RPMI7951 (cell line): ENCODE measurements at regions not wholly inside any gene's neighbourhood (a gene's known extent, or its start where the extent isn't known, plus 50 kb on each side); places are given as distances from the start of the nearest gene placed in this dataset.
A peak's percentile ranks its signal among the peaks of the same experiment; 100 is the strongest.

Experiments
- DNase-seq: peaks from one replicate; pipeline ENCODE4 v3.0.0-alpha.2; 2012; ENCODE audit warnings: low read depth

DNA sequence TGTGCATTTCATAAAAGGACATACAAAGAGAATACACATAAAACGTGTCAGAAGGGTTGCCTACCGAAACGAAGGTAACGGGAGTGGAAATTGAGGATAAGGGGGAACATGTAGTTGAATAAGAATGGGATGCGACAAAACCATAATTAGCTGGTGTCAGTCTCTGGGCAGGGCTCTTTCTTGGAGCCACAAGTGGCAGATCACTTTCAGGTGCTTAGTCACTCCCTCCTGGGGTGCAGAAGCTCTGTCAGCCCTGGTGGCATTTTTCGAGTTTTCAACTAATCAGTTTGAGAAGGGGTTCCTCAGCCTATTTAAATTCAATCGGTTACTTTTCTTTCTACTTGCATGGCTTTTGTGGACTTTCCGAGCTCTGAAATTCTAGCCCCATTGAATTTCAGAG lies 133.9 kb upstream of the IGSF21 start:
- DNase-seq = no peak

DNA sequence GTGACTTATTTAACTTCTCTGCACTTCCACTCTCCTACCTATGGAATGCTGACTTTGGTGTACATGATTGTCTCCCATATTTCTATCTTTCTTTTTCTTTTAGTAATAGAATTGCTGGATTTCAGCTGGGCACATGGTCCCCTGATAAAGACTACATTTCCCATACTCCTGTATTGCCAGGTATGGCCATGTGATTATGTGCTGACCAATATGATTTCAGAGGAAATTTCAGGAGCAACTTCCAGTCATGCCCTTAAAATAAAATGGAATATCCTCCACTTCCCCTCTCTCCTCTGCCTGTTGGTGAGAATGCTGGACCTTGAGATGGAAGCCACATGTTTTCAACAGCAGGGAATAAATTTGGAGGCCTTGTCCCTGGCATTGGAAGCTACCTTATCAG lies 130.7 kb upstream of the IGSF21 start:
- DNase-seq = no peak

DNA sequence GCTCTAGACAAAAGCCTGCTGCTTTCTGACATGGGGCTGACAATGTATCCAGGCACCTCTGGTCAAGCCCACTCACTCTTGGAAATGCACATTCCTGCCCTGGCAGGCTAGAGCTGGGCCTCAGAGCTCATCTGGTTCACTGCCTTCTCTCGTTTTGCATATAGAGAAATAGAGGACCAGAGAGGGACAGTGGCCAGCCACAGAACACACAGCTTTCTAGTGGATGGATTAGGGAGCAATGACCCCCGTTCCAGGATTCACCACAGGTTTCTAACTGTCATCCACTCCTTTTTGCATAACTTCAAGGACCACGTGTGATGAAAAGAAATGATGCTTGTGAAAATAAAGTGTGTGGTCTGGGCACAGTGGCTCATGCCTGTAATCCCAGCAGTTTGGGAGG lies 129.6 kb upstream of the IGSF21 start:
- no peak for DNase-seq

DNA sequence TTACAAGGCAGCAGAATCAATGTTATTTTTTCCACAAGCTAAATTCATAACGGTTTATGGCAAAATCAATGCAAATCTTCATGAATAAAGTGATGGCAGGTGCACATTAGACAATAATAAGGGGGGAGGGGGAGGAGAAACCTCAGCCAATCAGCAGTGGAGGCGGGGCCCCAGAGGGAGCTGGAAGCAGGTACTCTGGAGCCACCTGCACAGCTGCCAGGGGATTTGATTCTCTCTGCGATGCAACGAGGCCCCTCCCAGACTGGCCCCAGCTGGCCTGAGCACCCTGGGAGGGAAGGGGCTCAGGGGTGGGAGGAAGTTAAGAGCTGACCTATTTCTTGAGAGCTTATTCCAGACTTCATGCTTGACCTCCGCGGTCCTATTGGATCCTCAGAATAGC lies 127.8 kb upstream of the IGSF21 start:
- no peak for DNase-seq

DNA sequence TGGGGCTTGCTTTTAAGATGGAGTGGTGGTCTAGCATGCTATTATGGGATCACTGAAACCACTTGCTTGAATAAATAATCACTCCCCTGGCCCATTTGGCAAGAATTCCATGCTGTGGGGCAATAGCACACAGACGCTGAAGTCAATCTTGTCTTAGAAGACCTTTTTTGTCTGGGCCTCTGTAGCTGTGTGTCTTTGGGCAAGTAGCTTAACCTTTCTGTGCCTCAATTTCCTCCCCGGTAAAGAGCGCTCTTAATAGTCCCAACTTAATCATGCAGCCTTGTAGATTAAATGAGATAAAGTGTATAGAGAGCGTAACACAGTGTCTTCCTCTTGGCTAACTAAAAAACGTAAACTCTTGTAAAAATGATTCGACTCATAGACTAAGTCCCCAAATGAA lies 125.4 kb upstream of the IGSF21 start:
- no peak for DNase-seq

DNA sequence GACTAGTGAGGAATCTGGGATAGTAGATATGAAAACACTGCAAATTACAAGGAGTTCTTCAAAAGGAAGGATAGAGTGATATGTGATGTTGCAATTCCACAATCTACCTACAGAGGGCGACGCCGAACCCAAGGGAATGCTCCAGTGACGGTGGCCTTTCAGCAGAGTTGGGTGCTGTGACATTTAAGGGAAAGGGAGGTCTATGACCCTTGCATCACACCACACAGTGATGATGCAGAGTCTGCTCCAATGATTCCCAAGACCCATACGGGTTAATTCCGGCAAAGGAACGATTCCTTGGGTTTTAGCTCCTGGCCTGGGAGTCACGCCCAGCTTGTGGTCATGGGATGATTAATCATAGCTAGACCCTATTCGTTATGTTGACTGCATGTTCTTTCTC lies 123.0 kb upstream of the IGSF21 start:
- DNase-seq = peak; percentile 28

- no peak for DNase-seq
These were observed 121.4 kb upstream of the IGSF21 start for GRCh38 chr1:17986156-17986555.

DNA sequence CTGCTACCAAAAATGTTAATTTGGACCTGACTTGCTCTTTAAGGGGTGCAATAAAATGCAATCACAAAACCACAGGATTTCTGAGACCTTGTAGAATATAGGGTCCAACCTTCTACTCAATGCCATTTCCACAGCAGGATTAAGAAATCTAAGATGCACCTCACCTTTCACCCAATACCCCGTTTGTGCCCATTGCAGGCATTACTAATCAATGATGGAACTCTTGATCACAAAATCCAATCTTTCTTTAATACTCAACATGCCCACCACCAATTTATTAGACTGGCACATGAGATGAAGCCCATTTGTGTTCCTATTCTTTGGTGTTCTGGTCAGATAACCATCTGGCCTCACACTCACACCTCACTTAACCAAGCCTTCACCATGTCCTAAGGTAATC lies 117.2 kb upstream of the IGSF21 start:
- DNase-seq = no peak

GRCh38 chr1:17991996-17992395 lies 115.6 kb upstream of the IGSF21 start:
- no peak for DNase-seq

DNA sequence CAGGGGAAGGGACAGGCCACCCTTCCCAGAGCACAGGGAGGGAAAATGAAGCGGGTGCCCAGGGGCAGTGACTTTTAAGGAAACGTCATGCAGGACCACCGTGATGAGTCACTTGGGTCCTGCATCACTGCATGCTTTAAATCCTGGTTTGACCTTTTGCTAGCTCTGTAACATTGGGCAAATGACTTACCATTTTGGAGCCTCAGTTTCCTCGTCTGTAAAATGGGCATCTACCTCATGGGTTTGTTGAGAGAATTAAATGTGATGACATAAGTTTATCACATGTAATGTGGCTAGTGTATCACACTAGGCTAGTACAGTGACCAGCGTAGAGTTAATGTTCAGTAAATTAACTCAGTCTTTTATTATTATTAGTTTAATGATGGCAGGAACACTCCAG lies 114.8 kb upstream of the IGSF21 start:
- DNase-seq = no peak

DNA sequence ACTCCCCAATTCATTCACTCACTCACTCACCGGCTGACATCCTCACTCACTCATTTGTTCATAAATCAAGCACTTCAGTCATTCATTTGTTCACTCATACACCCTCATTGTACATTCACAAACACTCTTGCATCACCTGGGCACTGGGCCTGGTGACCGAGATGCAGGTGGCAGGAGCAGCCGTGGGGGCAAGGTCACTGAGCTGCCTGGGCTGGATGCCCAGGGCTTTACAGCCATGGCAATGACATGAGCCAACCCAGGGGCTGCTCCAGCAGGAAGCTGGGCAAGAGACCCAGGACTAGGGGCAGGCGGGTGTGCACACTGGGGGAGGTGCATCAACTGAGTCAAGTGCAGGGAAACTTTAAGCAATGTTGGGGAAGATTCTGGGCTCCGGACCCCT lies 113.6 kb upstream of the IGSF21 start:
- DNase-seq = no peak

- DNase-seq = no peak
These were observed 112.1 kb upstream of the IGSF21 start for GRCh38 chr1:17995480-17995879.

GRCh38 chr1:17998889-17999288 lies 108.7 kb upstream of the IGSF21 start:
- DNase-seq = peak; percentile 21

DNA sequence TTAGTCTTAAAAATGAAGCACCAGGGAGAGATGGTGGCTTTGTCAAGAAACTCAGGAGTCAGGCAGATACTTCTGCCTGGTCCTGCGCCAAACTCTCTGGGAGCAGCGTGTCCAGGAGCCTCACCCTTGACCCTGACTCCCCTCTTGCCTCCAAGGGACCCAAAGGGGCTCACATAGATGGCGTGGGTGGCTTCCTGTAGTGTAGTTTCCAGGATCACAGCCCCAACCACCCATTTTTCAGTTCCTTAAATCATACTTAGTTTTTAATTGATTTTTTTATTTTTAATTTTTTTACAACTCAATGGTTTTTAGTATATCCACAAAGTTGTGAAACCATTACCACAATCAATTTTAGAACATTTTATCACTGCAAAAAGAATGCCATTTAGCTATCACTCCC lies 107.7 kb upstream of the IGSF21 start:
- DNase-seq = no peak

DNA sequence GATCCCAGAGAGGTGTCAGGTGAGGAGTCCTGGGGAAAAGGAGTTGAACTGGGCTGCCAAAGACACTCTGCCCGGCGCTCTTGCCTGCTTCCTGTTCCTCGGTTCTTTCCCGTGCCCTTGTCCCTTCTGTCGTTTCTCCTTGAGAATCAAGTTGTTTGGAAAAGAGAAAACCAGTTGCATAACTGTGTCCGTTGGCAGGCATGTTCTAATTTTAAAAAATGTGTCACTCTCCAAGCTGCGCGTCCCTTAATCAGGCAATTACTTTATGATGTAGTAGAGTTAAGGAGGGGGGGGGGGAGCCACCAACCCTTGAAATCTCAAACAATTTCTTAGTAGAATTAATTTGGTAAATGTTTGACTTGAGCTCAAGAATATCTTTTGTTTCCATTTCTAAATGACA lies 105.9 kb upstream of the IGSF21 start:
- DNase-seq = no peak

DNA sequence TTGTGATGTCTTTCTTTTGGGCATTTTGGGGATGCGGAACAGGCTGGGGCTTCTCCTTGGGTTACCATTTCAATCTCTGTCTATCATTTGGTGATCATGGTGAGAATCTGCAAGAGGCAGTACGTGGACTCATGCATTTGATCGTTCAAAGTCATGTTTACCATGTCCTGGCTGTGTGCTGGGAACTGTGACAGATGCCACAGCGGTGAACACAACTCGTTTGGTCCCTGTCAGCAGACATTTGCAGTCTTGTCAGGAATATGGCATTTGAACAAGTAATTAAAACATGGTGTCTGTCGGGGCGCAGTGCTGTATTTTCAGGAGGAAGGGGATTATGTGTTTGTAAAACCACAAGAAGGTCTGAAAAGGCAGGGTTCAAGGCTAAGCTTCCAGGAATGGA lies 103.3 kb upstream of the IGSF21 start:
- no peak for DNase-seq

DNA sequence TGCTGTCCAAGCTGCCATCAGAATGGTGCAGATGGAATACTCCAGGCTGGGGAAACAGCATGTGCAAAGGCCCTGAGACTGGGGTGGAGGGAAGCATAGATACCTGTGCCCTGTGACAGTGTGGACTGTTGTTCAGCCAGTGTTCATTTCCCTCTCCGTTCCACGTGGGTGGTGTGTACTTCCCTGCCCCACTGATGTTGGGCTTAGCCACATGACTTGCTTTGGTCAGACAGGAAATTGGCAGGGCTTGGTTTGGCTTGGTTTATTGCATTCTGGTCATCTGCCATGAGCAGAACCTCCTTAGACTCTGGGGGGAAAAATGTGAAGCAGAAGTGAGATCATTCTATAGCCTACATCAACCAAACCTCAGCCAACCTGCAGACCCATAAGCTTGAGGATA lies 102.4 kb upstream of the IGSF21 start:
- no peak for DNase-seq

DNA sequence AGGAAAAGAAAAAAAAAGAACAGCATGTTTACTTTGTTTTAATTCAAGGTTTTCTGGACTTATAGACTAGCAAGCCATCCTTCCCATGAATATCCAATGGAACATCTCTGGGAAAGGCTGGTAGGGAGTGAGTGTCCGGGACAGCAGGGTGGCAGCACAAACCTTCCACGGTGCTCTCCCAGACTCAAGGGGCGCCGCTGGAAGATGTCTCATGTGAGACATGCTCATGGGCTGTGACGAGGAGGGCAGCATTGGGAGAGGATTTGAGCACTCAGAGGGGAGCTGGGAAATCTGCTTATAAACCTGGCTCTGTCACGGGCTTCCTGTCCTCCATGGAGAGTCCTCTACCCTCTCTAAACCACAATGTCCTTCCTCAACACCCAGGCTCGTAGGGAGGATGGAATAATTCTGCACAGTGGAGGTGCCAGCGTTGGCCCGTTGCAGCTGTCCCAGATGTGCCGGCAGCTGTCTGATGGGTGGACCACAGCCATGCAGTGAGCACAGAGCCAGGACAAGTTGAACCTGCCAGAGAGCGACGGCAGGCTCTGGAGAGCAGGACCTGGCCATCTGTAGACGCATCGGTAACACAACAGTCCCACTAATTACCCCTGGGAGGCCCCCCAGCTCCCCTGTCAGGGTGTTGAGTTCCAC lies 100.1 kb upstream of the IGSF21 start:
- DNase-seq = no peak

GRCh38 chr1:18008081-18008480 lies 99.5 kb upstream of the IGSF21 start:
- no peak for DNase-seq

GRCh38 chr1:18009055-18009454 lies 98.5 kb upstream of the IGSF21 start:
- DNase-seq = no peak

- no peak for DNase-seq
These were observed 98.1 kb upstream of the IGSF21 start for GRCh38 chr1:18009478-18009961.

- DNase-seq = no peak
These were observed 97.2 kb upstream of the IGSF21 start for GRCh38 chr1:18010408-18010807.

GRCh38 chr1:18010945-18011344 lies 96.7 kb upstream of the IGSF21 start:
- no peak for DNase-seq

GRCh38 chr1:18011703-18012102 lies 95.9 kb upstream of the IGSF21 start:
- no peak for DNase-seq
